ENCODE measurements at regions not wholly inside any gene's neighbourhood (a gene's known extent, or its start where the extent isn't known, plus 50 kb on each side); places are given as distances from the start of the nearest gene placed in this dataset.

- no peak for DNase-seq (ENCODE audit: low read depth in 2 of 3, low spot score in 1 of 3)
Observed at GRCh38 chr3:150170852-150171520, 200.3 kb upstream of the PFN2 start.

- no peak for DNase-seq (ENCODE audit: low read depth in 2 of 3, low spot score in 1 of 3)
Observed at GRCh38 chr3:150169330-150169940, 198.7 kb upstream of the PFN2 start.

GRCh38 chr3:150168698-150169097, 198.0 kb upstream of the PFN2 start:
- no peak for DNase-seq (ENCODE audit: low read depth in 2 of 3, low spot score in 1 of 3)

- DNase-seq (ENCODE audit: low read depth in 2 of 3, low spot score in 1 of 3) = no peak
Observed at GRCh38 chr3:150165396-150166094, 194.8 kb upstream of the PFN2 start.

- DNase-seq (ENCODE audit: low read depth in 2 of 3, low spot score in 1 of 3) = no peak
Observed at GRCh38 chr3:150161011-150161410, 190.3 kb upstream of the PFN2 start.

- DNase-seq (ENCODE audit: low read depth in 2 of 3, low spot score in 1 of 3) = no peak
Observed at GRCh38 chr3:150158943-150159625, 188.4 kb upstream of the PFN2 start.

- DNase-seq (ENCODE audit: low read depth in 2 of 3, low spot score in 1 of 3) = no peak
Observed at GRCh38 chr3:150152567-150152966, 181.9 kb upstream of the PFN2 start.

- no peak for DNase-seq (ENCODE audit: low read depth in 2 of 3, low spot score in 1 of 3)
Observed at GRCh38 chr3:150150633-150151032, 179.9 kb upstream of the PFN2 start.

- no peak for DNase-seq (ENCODE audit: low read depth in 2 of 3, low spot score in 1 of 3)
Observed at GRCh38 chr3:150149651-150150051, 179.0 kb upstream of the PFN2 start.

GRCh38 chr3:150148227-150148626, 177.5 kb upstream of the PFN2 start:
- no peak for DNase-seq (ENCODE audit: low read depth in 2 of 3, low spot score in 1 of 3)

GRCh38 chr3:150147776-150148175, 177.1 kb upstream of the PFN2 start:
- no peak for DNase-seq (ENCODE audit: low read depth in 2 of 3, low spot score in 1 of 3)

- no peak for DNase-seq (ENCODE audit: low read depth in 2 of 3, low spot score in 1 of 3)
Observed at GRCh38 chr3:150146991-150147761, 176.5 kb upstream of the PFN2 start.

GRCh38 chr3:150145659-150146058, 175.0 kb upstream of the PFN2 start:
- DNase-seq (ENCODE audit: low read depth in 2 of 3, low spot score in 1 of 3) = no peak

GRCh38 chr3:150144191-150144708, 173.6 kb upstream of the PFN2 start:
- DNase-seq (ENCODE audit: low read depth in 2 of 3, low spot score in 1 of 3) = no peak

- no peak for DNase-seq (ENCODE audit: low read depth in 2 of 3, low spot score in 1 of 3)
Observed at GRCh38 chr3:150142936-150143335, 172.2 kb upstream of the PFN2 start.

GRCh38 chr3:150141790-150142326, 171.2 kb upstream of the PFN2 start:
- DNase-seq (ENCODE audit: low read depth in 2 of 3, low spot score in 1 of 3) = no peak

GRCh38 chr3:150140614-150141321, 170.1 kb upstream of the PFN2 start:
- no peak for DNase-seq (ENCODE audit: low read depth in 2 of 3, low spot score in 1 of 3)

- no peak for DNase-seq (ENCODE audit: low read depth in 2 of 3, low spot score in 1 of 3)
Observed at GRCh38 chr3:150138824-150139223, 168.1 kb upstream of the PFN2 start.

GRCh38 chr3:150136242-150136641, 165.5 kb upstream of the PFN2 start:
- no peak for DNase-seq (ENCODE audit: low read depth in 2 of 3, low spot score in 1 of 3)

- no peak for DNase-seq (ENCODE audit: low read depth in 2 of 3, low spot score in 1 of 3)
Observed at GRCh38 chr3:150135287-150135721, 164.6 kb upstream of the PFN2 start.

All from stimulated activated CD4-positive, alpha-beta T cell treated with anti-CD3 and anti-CD28 coated beads, Interleukin-12 subunit alpha, Interleukin-12 subunit beta, amount 100 ng/mL, for 48 hours (primary cell).